HUES6 (cell line): ENCODE measurements at regions not wholly inside any gene's neighbourhood (a gene's known extent, or its start where the extent isn't known, plus 50 kb on each side); places are given as distances from the start of the nearest gene placed in this dataset.
"Not testable (repeated sequence)": the region's sequence is repeated elsewhere in the genome, so short reads cannot be mapped to it uniquely, and the experiment has no call there.

Experiments used
- H3K27ac ChIP-seq: 2 replicates; pipeline ENCODE4 v1.7.0; 2013; ENCODE audit warnings: low read depth, mild to moderate bottlenecking, low read length, inconsistent platforms
- H3K27me3 ChIP-seq: 2 replicates; pipeline ENCODE4 v1.6.1; 2013; ENCODE audit warnings: low read length; ENCODE audit not compliant: control insufficient read depth, insufficient read depth
- H3K36me3 ChIP-seq: 2 replicates; pipeline ENCODE4 v1.6.1; 2013; ENCODE audit warnings: low read length; ENCODE audit not compliant: control insufficient read depth, insufficient read depth
- H3K4me1 ChIP-seq: 2 replicates; pipeline ENCODE4 v1.6.1; 2013; ENCODE audit warnings: low read length; ENCODE audit not compliant: control insufficient read depth, insufficient read depth
- H3K4me3 ChIP-seq: 2 replicates; pipeline ENCODE4 v1.5.1; 2013; ENCODE audit warnings: low read depth, low read length
- H3K9ac ChIP-seq: one replicate; pipeline ENCODE4 v1.6.1; 2013; ENCODE audit warnings: mild to moderate bottlenecking, low read length
- H3K9me3 ChIP-seq: 2 replicates; pipeline ENCODE4 v1.6.1; 2013; ENCODE audit warnings: low read depth, low read length; ENCODE audit not compliant: control insufficient read depth, insufficient read depth

DNA sequence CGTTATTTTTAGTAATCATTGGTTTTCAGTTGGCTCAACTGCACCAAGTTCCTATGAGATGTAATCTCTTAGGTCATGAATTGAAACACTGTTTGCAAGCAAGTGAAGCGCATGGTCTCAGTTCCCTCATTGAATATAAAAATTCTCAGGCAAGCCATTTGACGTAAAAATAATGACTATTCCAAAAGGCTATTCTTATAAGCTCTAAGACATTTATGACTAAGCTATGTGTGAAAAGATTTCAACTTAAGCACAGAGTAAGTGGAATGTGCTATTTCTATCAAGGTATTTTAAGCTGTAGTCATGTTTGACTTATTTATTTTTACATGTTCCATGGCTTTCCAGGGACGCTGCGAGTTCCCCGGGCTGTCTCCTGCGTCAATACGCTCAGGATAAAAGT, 248.5 kb downstream of the THBS2 start:
- H3K27ac ChIP-seq: no peak overlapping the region
- no peak overlapping the region for H3K9ac ChIP-seq
- H3K9me3 ChIP-seq: peaks cover 49% of the 10 kb centered on the region
- H3K36me3 ChIP-seq: peaks cover 5% of the 10 kb centered on the region; the same call in 1 of the 2 replicates
- no peak overlapping the region for H3K4me3 ChIP-seq
- H3K4me1 ChIP-seq: peaks cover 9% of the 10 kb centered on the region; the same call in 1 of the 2 replicates
- no peaks in the 10 kb centered on the region for H3K27me3 ChIP-seq

DNA sequence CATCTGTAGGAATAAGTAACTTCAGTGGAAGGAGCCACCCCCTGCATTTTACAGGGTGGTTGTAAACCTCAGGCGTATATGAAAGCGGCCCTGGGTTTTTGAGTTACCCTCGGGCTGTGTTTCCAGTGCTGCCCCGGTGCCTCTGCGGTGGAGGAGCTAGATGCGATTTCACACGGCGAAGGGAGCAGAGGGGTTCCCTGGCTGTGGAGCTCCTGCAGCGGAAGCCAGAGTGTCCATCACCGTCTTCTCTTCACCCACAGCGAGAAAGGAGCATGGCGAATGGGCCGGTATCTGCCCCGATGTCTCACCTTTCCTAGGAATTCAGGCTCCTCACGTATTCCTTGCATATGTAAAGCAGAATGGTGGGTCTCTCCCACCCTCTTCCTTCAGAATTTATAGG, 253.6 kb downstream of the THBS2 start:
- H3K27ac ChIP-seq: no peak overlapping the region
- H3K36me3 ChIP-seq: no peaks in the 10 kb centered on the region
- no peak overlapping the region for H3K4me3 ChIP-seq
- H3K4me1 ChIP-seq: peaks cover 6% of the 10 kb centered on the region
- no peak overlapping the region for H3K9ac ChIP-seq
- H3K27me3 ChIP-seq: no peaks in the 10 kb centered on the region
- H3K9me3 ChIP-seq: peaks cover 20% of the 10 kb centered on the region

DNA sequence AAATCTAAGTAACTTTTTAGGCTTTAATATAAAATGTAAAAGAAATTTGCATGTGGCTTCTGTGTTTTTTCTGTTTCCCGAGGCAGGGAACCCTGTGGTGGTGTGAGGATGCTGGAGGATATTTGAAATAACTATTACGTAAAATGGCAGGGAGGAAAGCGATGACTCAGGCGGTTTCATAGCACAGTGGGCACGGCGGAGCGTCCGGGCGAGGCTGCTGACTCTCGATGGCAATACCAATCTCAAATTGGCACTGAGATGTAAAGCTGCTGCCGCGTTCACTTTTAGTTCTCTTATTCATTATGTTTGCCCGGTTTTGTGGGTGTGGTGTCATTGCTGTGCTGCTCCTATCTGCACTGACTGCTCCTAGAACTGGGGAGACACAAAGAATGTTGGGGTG, 254.3 kb downstream of the THBS2 start:
- no peak overlapping the region for H3K27ac ChIP-seq
- no peak overlapping the region for H3K4me3 ChIP-seq
- peaks cover 15% of the 10 kb centered on the region for H3K9me3 ChIP-seq
- no peaks in the 10 kb centered on the region for H3K36me3 ChIP-seq
- no peak overlapping the region for H3K9ac ChIP-seq
- peaks cover 6% of the 10 kb centered on the region for H3K4me1 ChIP-seq
- no peaks in the 10 kb centered on the region for H3K27me3 ChIP-seq

DNA sequence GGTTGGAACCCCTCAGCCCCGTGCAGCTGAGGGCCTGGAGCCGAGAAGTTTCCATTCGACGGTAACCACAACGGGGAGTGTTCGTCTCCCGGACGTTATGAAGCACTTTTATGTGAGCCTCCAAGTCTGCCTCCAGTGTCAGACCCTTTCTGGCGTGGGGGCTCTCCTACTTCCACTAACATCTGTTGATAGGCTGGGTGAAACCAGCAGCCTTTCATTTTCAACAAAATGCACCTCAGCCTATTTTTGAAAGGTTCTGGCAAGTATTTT, 257.4 kb downstream of the THBS2 start:
- H3K27me3 ChIP-seq: no peaks in the 10 kb centered on the region
- no peak overlapping the region for H3K4me3 ChIP-seq
- H3K9me3 ChIP-seq: peaks cover 5% of the 10 kb centered on the region; the same call in 1 of the 2 replicates
- H3K9ac ChIP-seq: no peak overlapping the region
- H3K4me1 ChIP-seq: peaks cover 6% of the 10 kb centered on the region
- no peak overlapping the region for H3K27ac ChIP-seq
- H3K36me3 ChIP-seq: no peaks in the 10 kb centered on the region

DNA sequence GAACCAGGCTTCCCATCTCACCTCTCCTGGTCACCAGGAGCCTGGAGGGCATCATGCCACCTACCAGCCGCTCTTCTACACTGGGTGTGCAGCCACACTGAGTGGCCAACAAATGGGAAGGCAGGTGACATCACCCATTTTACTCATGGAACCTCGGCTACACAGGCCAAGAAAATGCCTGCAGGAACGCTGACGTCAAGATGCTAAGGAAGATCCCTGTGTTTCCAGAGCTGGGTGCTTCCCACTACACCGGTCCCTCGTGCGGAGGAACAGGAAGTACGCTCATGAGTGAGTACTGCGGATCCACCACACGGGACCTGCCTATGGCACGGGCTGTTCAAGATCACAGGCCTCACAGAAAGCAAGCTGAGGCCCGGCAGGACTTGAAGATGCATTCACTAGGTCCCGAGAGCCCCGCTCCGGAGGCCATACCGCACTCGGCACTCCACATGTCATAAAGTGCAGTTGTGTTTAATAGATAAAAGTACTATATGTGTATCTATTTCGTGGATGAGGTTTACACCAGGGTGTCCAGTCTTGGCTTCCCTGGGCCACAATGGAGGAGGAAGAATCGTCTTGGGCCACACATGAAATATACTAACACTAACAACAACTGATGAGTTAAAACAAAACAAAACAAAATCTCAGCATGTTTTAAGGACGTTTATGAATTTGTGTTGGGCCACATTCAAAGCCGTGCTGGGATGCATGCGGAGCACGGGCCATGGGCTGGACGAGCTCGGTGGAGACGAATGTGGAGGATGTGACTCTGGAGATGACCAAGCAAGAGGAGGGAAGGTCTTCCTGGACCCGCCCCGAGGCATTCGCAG, 257.9 kb downstream of the THBS2 start:
- H3K4me3 ChIP-seq: no peak overlapping the region
- no peaks in the 10 kb centered on the region for H3K27me3 ChIP-seq
- H3K9me3 ChIP-seq: peaks cover 5% of the 10 kb centered on the region; the same call in 1 of the 2 replicates
- no peak overlapping the region for H3K9ac ChIP-seq
- peaks cover 6% of the 10 kb centered on the region for H3K4me1 ChIP-seq
- H3K27ac ChIP-seq: no peak overlapping the region
- no peaks in the 10 kb centered on the region for H3K36me3 ChIP-seq

DNA sequence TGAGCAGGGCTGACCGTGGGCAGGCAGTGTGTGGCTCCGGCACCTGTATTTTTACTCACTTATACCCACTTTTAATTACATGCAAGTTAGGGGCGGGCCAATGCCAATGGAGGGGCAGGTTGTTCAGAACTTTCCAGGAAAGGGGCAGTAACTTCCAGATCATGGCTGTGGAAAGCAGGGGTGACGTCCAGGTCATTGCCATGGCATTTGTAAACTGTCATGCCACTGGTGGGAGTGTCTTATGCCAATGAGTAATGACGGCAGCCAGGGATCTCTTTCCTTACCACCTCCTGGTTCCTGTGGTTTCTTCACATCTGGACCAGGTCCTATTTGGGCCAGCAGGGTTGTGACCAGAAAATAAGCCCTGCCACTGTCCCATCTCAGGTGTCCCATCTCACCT, 258.7 kb downstream of the THBS2 start:
- H3K4me3 ChIP-seq: no peak overlapping the region
- no peaks in the 10 kb centered on the region for H3K27me3 ChIP-seq
- H3K9me3 ChIP-seq: peaks cover 8% of the 10 kb centered on the region; the same call in 1 of the 2 replicates
- peaks cover under 1% of the 10 kb centered on the region; the same call in 1 of the 2 replicates for H3K4me1 ChIP-seq
- H3K27ac ChIP-seq: no peak overlapping the region
- H3K36me3 ChIP-seq: no peaks in the 10 kb centered on the region
- H3K9ac ChIP-seq: no peak overlapping the region

DNA sequence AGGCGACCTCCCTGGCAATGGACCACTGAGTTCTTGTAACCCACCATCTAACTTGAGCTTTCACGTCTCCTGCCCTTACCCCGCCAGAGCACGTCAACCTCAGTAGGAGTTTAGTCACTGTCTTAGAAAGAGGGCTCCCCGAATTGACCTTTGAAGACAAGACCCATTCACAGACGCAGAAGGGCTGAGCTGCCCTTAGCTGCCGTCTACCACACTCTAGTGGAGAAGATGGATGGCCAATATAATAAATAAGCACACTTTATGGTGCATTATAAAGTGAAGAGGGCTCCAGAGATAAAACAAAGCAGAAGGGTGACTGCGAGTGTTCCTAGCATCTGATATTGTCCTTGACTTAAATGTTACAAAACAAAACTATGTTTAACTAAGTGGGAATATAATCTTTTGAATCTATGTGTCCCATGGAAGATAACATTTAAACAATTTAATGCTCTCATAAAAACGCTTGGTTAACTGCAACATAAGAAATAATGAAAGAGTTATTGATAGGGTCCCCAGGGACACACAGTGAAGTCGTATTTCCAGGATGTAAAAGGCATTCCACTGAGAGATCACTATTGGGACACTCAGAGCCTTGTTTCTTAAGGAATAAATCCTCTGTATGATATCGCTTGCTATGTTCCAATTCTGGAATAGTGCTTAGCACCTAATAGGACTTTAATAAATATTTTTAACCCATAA, 261.1 kb downstream of the THBS2 start:
- no peak overlapping the region for H3K4me3 ChIP-seq
- no peak overlapping the region for H3K9ac ChIP-seq
- no peak overlapping the region for H3K27ac ChIP-seq
- H3K27me3 ChIP-seq: no peaks in the 10 kb centered on the region
- H3K9me3 ChIP-seq: 0 out of 2 replicates have a peak, but pooled peaks cover 5% of the 10 kb centered on the region
- no peaks in the 10 kb centered on the region for H3K36me3 ChIP-seq
- no peaks in the 10 kb centered on the region for H3K4me1 ChIP-seq

DNA sequence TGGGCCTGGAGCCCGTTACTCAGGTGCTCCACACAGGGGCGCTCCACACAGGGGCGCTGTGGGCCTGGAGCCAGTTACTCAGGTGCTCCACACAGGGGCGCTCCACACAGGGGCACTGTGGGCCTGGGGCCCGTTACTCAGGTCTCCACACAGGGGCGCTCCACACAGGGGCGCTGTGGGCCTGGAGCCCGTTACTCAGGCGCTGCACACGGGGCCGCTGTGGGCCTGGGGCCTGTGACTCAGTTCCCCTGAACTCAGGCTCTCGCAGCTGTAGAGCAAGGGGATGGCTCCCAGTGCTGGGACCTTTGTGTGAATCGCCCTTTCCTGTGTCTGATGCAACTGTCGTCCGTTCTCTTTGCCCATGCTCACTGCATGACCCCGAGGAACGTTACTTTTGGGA, 262.0 kb downstream of the THBS2 start:
- H3K36me3 ChIP-seq, H3K9me3 ChIP-seq, H3K27ac ChIP-seq, H3K27me3 ChIP-seq, H3K4me3 ChIP-seq, H3K4me1 ChIP-seq, H3K9ac ChIP-seq: not testable (repeated sequence)

DNA sequence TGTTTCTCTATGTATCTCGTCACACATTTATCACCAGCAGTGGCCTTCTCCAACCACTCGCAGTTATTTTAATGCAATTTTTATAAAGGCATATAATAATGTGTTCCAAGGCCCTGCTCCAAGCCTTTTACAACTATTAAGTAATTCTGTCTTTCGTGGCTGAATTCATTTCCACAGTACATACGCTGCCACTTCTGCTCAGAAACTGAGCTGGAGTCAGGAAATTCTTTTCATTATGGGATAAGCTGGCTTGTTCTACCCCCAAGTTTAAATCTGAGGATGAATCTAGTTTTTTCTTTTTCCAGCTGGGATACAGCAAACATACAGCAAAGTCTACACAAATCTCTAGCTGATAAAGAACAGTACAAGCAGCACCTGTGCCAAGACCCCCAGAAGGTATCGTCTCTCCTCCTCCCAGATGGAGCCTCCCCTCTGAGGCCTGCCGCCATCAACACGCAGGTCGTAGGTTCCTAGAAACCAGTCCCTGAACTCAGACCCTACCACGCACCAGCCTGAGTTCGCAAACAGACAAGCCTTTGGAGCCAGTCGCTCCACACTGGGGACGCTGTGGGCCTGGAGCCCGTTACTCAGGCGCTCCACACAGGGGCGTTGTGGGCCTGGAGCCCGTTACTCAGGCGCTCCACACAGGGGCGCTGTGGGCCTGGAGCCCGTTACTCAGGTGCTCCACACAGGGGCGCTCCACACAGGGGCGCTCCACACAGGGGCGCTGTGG, 263.5 kb downstream of the THBS2 start:
- H3K4me3 ChIP-seq: no peak overlapping the region
- 0 out of 2 replicates have a peak, but pooled peaks cover 5% of the 10 kb centered on the region for H3K9me3 ChIP-seq
- no peaks in the 10 kb centered on the region for H3K36me3 ChIP-seq
- no peaks in the 10 kb centered on the region for H3K27me3 ChIP-seq
- no peak overlapping the region for H3K27ac ChIP-seq
- H3K9ac ChIP-seq: no peak overlapping the region
- H3K4me1 ChIP-seq: no peaks in the 10 kb centered on the region

DNA sequence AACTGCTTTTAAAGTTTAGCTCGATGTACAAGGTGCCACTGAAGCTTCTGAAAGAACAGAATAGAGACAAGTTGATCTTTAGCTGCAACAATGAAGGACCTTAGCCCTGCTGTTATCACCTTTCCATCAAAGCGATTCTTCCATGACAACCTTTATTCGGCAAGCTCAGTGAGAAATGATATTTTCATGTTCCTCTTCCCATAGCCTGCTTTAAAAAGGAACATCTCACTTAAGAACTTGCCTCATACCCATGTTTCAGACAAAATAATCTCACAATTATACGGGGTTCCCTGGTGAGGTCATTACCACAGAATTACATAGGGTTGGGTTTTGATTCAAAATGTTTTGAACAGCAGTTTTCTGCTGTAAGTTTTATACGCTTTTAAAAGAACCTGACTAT, 264.2 kb downstream of the THBS2 start:
- Histone ChIP-seq H3K9me3 (0 out of 2 replicates have a peak, but pooled peaks cover 5% of the 10 kb centered on the region), H3K27me3 (no peaks in the 10 kb centered on the region), H3K36me3 (no peaks in the 10 kb centered on the region), H3K4me1 (no peaks in the 10 kb centered on the region), H3K9ac (no peak overlapping the region), H3K4me3 (no peak overlapping the region), H3K27ac (no peak overlapping the region)

DNA sequence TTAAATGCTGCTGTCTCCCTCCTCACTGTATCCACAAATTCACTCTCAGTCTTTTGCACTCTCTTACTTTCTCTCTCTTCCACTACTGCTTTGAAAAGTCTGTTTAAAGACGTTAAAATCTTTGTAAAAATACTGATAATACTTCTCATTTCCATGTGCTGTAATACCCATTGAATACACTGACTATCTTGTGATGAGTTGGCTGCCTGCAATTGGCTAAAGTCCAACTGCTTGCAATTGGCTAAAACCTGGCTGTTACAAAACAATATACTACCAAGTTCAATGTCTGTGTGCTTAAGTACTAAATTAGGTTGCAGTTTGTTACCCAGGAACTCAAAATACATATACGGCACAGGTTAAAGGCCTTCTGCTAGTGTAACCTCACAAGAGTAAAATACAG, 264.8 kb downstream of the THBS2 start:
- Histone ChIP-seq H3K4me3 (no peak overlapping the region), H3K27me3 (no peaks in the 10 kb centered on the region), H3K4me1 (no peaks in the 10 kb centered on the region), H3K36me3 (no peaks in the 10 kb centered on the region), H3K27ac (no peak overlapping the region), H3K9me3 (0 out of 2 replicates have a peak, but pooled peaks cover 5% of the 10 kb centered on the region), H3K9ac (no peak overlapping the region)
